ELR (cell line): ENCODE measurements at regions not wholly inside any gene's neighbourhood (a gene's known extent, or its start where the extent isn't known, plus 50 kb on each side); places are given as distances from the start of the nearest gene placed in this dataset.
"Not testable (repeated sequence)": the region's sequence is repeated elsewhere in the genome, so short reads cannot be mapped to it uniquely, and the experiment has no call there.

Source experiments
- DNase-seq: peaks from one replicate; pipeline ENCODE4 v3.0.0-alpha.2; 2015; ENCODE audit warnings: low read depth

DNA sequence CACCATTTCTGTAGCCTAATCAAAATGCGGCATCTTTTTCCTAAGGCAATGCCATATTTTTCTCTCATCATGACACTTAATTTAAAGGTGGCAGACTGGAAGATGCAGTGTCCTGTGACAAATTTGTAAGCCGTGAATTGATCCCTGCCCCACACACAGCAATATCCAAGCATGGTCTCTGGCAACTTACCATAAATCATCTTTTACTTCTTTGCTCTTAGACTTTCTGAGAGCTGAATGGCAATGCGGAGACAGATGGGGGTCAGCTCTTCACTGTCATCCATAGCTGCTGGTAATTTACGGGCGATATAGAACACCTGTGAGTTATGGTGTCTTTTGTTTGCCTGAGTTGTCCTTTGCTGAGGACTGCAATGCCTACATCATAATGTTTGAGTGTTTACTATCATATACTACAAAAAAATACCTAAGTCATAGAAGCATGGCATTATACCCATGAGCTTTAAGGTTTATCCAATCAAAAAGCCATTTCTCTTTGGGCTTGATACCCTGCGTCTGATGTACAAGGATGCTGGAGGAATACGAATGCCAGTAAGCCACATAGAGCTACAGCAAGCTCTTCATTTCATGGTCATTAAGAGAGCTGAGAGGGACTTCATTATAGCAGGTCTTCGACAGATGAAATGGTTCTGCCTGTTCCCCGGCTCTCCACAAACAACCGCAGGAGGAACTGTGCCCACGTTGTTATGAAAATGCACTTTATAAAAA is 148.1 kb downstream of the TRIML1 start:
- DNase-seq: no peak

DNA sequence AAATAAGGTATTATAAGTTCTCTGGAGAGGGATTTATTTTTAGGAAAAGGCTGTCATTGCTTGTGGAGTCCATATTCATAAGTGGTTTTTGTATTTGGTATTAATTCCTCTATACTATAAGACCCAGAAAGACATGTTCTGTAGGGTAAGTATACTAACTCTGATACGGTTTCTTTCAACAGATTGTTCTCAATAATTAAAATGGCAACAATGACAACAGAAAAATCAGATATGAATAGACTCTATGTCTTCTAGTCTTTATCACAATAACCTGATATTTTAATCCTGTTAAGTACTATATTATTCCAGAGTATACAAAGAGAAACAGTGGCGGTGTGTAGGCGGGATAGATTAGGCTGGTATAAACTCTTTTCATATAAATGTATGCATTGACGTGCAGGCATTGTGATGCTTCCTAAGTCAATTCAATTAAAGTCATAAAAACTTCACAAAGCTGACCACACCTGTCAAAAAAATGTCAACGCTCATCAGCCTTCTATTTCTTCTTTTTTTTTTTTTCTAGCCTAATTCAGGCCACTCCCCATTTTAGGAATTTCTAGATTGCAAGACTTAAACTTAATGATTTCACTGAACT is 150.4 kb downstream of the TRIML1 start:
- no peak for DNase-seq

DNA sequence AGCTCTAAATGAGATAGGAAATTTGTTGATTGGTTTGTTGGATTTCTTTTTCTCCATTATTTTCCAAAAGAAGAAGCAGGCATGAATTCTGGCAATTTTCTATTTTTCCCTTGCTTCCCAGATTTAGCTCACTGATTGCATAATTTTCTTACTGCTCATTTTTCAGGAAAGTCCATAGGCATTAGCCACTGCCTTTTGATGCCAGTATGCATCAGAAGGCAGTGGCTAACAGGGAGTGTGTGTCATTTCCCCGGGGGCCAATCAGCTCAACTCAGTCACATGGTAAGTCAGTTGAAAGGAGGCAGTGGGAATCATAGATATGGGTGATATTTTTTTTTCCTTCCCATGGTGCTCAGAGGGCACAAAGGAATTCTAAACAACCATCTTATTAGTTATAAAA is 156.7 kb downstream of the TRIML1 start:
- peak; percentile 30 for DNase-seq

DNA sequence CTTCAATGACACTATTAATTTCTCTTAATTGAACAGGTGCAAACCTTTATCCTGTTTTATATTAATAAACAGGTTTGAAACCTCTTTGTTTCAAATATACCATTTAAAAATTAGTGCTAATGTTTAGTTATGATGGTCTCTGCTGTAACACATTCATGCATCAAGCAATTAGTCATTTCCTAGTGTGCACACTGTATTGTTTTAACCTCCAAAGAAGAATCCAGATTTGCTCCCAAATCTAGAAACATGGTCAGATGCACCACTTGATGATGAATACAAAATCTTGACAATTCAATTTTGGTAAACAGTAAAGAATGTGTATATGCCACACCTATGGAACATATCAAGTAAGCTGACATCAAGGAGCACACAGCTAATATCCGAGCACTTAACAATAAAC is 157.1 kb downstream of the TRIML1 start:
- no peak for DNase-seq

DNA sequence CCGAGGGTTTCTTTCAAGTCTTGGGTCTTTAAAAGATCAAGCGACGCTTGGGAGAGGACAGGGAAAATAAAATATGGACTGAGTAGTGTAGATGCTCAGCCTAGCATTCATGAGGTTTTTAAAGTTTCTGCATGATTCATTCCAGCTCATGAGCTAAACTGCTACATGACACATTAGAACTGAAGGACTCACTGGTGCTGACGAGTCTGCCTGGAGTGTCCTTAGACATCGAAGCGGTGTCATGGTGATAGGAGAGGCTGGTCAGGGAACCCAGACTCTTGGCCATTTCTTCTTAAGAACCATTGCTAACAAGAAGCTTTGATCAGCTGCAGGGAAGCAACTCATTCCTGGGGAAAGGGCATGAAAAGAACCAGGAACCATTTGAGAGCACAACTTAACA is 158.6 kb downstream of the TRIML1 start:
- DNase-seq: peak; percentile 60

DNA sequence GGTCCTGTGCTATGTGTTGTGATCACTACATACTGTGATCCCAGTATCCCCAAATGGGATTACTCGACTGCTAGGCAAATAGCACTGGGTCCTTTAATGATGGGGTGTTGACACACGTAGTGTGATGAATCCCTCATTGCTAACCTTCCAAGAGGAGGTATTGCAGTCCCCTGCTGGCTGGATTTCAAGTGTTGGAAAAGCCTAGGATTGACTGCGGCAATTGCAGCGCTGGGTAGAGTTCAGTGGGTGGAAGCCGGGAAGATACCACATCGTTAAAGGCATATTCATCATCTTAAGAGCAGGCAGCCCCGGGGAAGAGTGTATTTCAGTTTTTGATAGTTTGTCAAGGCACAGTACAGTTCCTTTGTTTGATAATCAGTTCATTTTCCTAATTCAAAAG is 159.9 kb downstream of the TRIML1 start:
- no peak for DNase-seq

DNA sequence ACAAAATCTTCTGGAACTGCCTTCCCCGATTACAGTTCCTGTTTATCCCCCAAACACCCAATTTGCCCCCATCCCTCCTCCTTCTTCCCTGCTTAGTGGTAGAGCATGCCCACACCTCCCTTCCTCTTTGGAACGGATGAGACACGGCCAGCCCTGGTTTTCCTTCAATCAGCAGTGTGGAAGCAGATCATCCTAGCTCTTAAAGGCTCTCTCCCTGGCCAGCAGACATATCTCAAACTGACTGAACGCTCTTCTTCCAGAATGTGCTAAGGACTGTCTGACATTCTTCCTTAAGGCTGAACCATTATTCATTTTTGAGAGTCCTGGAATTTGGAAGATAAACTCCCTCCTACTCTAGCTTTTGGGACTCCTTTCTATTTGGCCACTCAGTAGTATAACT is 161.1 kb downstream of the TRIML1 start:
- DNase-seq: no peak

DNA sequence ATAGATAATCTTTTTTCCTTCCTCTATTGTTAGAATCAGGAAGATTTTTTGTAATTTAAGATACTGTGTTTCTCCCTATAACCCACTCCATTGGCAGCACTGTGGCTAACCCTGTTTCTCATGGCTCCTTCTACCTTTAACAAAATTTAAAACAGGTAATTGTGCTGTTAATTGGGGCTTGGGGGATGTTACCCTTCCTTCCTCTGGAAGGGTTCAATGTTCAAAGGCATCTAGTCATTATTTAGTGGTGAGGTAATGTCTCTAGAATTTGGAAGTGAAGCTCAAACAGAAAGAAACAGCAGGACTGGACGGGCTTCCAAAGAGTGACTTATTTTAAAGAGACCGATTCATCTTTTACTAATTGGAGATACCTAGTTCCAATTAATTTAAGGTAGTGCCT is 166.4 kb downstream of the TRIML1 start:
- no peak for DNase-seq

DNA sequence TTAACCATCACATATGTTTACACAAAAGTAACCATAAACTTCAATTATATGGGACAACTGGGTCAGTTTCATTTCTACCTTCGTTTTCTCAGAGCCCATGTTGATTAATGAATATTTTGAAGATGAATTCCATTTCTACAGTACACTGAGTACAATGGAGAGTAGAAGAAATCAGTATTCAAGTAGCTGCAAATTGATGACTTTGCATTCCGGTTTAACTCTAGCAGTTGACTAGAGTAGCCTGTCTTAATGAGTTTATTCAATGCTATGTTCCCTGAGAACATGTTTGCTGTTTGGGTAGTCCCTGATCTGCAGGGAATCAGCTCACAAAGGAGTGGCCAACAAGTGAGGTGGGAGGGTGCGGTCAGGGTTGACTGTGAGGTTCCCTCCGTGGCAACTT is 168.3 kb downstream of the TRIML1 start:
- no peak for DNase-seq

DNA sequence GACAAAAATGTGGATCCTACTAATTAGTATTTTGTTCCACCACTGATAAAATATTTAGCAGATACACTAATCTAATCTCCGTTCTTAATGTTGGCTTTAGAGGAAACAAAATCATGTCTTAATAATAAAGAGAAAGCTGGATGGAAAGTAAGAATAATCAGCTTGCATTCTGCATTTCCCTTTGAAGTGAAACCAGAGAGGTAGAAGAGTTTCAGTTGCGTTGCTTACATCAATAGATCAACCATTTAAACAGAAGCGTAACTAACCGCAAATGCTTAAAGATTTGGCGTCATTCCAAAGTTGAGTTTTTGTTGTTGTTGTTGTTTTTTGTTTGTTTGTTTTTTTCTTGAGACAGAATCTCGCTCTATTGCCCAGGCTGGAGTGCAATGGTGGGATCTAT is 168.9 kb downstream of the TRIML1 start:
- DNase-seq: no peak

DNA sequence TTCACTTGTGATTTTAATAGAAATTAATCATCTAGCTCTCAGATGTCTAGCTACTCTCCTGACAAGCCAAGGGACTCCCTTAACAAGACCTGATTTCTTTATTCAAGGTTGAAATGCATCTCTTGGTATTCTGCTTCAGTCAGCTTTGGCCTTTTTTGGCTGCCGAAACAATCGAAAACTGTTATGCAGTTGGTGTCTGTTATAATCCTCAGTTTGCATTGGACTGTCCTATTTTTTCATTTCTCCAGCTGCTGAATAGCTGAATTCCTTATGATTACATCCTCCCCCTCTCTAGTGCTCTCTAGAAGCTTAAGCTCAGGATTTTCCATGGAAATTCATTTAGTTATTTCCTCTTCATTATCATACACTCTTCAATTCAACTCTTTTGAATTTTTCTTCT is 177.2 kb downstream of the TRIML1 start:
- DNase-seq: no peak

DNA sequence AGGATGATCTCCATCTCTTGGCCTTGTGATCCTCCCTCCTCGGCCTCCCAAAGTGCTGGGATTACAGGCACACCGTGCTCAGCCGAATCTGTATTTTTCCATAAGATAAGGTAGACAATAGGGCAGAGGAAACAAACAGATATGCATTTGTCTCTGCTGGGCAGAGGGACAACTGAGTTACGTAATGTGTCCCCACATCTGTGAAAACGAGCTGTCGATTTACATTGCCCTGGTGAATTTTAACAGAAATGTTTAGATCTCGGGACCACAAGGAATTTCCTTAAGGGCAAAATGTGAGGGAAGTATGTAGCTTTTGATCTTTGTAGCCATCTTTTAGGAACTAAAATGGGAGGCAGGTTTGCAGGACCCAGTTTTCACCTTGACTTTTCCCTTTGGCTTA is 189.7 kb downstream of the TRIML1 start:
- DNase-seq: no peak

DNA sequence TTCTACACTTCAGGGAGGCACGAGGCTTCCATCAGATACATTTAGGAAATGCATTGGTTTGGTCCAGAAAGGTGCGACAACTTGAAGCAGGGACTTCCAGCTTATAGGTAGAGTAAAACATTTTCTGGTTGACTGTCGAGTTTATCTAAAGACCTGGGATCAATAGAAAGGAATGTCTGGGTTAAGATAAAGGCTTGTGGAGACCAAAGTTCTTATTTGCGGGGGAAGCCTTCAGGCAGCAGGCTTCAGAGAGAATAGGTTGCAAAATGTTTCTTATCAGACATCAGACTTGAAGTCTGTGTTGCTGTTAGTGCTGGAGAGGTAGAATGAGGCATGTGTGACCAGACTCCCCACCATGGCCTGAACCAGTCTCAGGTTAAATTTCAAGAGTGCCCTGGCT is 190.3 kb downstream of the TRIML1 start:
- DNase-seq: no peak

DNA sequence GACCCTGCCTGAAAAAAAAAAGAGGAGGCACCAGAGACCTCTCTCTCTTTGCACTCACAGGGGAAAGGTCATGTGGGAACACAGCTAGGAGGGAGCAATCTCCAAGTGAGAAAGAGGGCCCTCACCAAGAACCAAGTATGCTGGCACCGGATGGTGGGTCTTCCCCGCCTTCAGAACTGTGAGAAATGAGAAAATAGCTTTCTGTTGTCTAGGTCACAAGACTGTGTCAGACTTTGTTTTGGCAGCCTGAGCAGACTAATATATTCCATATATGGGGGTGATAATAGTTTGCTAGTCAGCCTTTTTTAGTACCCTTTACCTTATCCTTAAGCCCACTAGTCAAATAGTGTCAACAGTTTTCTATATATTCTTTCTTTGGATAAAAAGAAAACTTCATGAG is 193.0 kb downstream of the TRIML1 start:
- DNase-seq: no peak

DNA sequence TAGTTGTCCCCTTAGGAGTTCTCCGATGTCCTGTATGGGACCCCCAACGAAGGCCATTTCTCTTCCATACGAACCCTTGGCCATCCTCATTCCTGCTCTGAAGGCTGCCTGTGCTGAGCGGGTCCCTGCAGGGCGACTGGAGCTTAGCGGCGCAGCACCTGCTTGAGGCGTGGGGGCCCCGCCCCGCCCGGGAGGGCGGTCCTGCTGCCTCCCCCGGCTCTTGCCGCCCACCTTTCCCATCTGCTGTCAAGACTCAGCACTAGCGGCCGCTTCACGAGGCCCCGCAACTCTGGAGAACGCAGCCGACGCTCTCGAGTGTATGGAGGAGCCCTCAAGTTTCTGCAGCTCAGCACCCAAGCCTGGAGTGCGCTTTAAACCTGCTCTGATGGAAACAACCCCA is 197.7 kb downstream of the TRIML1 start:
- no peak for DNase-seq

DNA sequence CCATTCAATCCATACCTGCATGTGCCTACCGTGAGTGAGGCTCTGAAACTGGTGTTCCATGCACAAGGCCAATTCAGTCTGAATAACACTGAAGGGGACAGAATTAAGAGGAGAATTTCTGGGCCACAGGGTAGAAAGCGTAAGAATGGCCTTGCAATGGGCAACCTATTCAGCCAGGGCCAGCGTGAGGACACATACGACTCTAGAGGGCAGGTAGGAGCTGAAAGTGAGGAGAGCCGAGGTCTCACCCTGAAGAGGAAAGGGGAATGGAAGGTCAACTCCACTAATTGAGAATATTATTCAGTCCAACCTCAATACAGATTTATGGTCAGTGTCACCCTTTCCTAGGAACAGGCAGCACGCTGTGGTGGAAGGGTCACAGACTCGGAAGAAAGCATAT is 202.2 kb downstream of the TRIML1 start:
- DNase-seq: no peak

DNA sequence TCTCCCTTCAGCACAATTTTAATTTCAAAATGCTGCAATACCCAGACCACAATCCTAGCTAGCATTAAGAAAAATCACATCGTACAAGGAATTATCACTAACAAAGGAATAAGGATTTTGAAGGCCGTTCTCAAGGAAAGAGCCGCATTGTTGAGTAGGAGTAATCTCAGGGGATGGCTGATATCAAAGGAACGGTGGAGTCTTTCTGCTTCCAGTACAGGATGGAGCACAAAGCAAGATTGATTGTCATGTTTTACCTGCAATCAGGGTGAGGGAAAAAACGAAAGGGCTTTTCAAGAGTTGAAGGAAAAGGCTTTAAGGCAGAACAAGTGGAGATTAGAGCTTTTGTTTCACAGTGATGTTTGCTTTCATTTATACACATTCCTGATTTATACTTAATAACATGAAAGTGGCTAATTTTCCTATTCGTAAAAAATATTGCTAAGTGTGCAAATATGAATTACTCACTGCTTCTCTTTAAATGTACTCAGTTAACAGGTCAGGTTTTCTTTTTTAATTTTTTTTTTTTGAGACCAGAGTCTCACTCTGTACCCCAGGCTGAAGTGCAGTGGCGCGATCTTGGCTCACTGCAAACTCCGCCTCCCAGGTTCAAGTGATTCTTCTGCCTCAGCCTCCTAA is 207.0 kb downstream of the TRIML1 start:
- no peak for DNase-seq

DNA sequence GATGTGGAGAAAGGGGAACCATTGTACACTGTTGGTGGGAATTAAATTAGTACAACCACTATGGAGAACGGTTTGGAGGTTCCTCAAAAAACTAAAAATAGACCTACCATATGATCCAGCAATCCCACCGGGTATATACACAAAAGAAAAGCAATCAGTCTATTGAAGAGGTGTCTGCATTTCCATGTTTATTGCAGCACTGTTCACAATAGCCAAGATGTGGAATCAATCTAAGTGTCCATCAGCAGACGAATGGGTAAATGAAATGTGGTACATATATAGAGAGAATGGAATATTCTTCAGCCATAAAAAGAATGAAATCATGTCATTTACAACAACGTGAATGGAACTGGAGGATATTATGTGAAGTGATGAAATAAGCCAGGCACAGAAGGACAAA is 208.1 kb downstream of the TRIML1 start:
- DNase-seq: no peak

DNA sequence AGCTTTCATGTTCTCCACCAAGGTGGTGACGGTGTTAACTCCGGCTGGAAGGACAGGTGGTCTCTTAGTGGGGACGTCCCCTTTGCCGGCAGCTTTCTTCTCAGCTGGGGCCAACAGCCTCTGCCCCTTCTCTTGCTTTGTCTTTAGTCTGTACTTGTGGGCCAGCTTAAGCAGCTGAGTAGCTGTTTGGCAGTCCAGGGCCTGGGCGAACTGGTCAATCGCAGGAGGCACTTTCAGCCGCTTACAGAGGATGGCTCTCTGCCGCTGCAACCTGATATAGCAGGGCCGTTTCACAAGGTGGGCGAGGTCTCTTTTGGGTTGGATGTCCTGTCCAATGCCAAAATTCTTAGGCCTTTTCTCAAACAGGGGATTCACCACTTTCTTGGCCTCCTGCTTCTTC is 210.3 kb downstream of the TRIML1 start:
- DNase-seq: not testable (repeated sequence)

DNA sequence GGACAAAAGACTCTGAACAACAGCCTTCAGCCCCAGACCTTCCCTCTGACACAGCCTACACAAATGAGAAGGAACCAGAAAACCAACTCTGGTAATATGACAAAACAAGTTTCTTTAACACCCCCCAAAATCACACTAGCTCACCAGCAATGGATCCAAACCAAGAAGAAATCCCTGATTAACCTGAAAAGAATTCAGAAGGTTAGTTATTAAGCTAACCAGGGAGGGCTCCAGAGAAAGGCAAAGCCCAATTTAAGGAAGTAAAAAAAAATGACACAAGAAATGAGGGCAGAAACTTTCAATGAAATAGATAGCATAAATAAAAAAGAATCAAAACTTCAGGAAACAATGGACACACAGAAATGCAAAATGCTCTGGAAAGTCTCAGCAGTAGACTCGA is 224.0 kb downstream of the TRIML1 start:
- no peak for DNase-seq

DNA sequence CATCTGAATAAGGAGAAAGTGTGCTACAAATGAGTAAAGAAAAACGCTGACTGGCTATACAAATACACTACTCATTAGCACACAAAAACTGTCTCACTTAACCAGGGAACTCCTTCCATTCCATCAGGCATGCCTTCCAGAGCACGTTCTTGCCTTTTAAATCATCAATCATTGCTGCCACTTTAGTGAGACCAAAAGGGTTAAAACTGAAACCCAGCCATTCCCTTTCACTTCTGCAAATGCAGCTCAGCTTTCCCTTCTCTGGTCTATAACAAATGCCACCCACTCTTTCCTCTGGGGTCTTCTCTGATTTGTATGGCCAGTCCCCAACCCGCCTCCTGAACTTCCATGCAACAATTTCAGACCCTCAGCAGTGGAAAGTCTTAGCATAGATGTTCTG is 231.5 kb downstream of the TRIML1 start:
- DNase-seq: no peak

DNA sequence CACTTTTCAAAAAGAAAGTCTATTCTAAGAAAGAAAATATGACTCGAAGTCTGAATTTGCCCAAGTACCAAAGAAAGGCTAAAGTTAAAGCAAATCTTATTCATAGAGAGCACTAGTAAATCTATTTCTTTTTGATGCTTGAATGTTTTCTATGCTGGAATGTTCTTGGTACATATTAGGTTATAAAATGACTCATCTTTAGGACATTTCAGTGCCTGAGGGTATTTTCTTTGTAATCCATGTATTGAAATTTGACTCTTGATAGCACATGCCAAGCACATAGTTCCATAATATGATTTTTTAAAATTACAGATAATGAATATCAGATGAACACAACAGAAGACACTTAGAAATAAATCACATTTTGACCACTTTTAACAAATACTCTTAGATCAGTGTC is 232.8 kb downstream of the TRIML1 start:
- peak; percentile 66 for DNase-seq

DNA sequence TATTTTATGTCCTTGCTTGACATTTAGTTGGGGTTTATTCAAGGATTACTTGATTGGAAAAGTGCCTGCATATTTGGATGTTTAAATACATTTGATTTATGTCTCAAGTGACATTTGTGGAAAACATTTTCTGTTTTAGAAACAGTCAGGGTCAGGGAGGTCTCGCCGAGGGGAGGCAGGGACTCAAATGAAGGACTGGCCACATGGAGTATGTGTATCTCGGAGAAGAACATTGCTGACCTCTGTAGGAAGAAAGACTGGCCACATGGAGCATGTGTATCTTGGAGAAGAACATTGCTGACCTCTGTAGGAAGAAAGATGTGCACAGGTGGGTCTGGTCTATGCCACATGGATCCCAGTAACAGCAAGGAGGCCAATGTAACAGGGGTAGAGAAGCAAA is 233.6 kb downstream of the TRIML1 start:
- no peak for DNase-seq

DNA sequence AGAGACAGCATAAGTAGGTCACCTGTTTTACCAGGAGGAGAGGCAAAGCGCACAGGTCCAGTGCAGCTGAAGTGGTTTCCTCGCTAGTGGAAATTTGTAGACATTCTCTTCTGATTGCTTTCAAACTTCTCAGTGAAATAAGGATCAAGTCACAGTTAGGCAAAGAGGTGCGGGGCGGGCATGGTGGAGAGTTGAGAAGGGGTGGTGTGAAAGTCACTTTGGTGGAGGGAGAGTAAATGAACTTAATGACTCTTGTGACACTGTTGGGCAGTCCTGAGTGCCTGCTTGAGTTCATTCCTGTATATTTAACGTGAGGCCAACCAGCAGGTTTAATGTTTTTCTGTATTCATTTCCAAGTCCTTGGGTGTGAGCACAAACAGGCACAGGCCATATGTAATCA is 235.6 kb downstream of the TRIML1 start:
- DNase-seq: no peak
